SKM-1 (cell line): ENCODE measurements at regions not wholly inside any gene's neighbourhood (a gene's known extent, or its start where the extent isn't known, plus 50 kb on each side); places are given as distances from the start of the nearest gene placed in this dataset.

ENCODE experiments used
- DNase-seq: peaks from one replicate; lab custom pipeline; 2025; ENCODE audit not compliant: unreplicated experiment; lab: John Stamatoyannopoulos, UW

- DNase-seq = no peak
Measured at GRCh38 chr4:171759274-171759673, 53.9 kb upstream of the GALNTL6 start.

GRCh38 chr4:171751538-171751937 is 61.7 kb upstream of the GALNTL6 start:
- DNase-seq = no peak

DNA sequence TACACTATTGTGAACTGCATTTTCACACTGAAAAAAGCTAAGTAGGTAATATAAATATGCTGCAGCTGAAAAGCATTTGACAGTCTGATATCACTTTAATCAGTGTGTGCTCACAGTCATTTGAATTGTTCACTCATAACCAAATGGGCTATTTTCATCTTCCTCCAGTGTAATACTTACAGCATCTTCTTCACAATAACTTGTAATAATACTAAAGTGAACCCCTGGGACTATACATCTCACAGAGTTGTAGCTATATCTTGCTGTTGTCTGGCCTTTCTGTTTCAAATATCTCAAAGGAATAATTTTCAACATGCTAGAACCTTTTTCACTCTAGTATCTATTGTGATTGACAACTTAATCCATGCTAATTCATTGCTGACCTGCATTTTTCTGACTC is 66.8 kb upstream of the GALNTL6 start:
- no peak for DNase-seq

- DNase-seq = no peak
Measured at GRCh38 chr4:171742436-171742835, 70.8 kb upstream of the GALNTL6 start.

DNA sequence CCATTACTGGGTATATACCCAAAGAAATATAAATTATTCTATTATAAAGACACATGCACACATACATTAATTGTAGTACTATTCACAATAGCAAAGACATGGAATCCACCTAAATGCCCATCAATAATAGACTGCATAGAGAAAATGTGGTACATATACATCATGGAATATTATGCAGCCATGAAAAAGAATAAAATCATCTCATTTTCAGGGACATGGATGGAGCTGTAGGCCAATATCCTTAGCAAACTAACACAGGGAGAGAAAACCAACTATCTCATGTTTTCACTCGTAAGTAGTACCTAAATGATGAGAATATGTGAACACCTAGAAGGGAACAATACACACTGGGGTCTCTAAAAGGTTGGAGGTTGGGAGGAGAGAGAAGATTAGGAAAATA is 86.0 kb upstream of the GALNTL6 start:
- no peak for DNase-seq

- no peak for DNase-seq
Measured at GRCh38 chr4:171721937-171722336, 91.3 kb upstream of the GALNTL6 start.

- no peak for DNase-seq
Measured at GRCh38 chr4:171719691-171720090, 93.5 kb upstream of the GALNTL6 start.

- no peak for DNase-seq
Measured at GRCh38 chr4:171718665-171719064, 94.5 kb upstream of the GALNTL6 start.

- DNase-seq = no peak
Measured at GRCh38 chr4:171718069-171718468, 95.1 kb upstream of the GALNTL6 start.

GRCh38 chr4:171717231-171717741 is 95.9 kb upstream of the GALNTL6 start:
- no peak for DNase-seq

DNA sequence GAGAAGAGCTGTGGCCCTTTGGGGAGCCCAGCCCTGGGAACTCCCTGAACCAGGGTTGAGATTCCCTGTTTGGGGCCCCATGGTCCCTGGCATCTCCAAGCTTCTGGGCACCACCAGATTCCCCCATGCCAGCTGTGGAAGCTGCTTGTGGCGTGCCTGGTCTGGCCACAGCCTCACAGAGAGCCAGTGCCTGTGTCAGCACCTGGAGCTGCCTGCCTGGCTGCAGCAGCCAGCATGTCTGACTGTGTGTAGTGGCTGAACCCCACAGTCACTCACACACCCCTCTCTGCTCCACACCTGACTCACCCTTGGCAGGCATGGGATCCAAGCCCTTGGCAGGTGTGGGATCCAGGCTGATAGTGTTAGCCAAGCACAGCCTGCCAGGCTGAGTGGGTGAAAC is 97.2 kb upstream of the GALNTL6 start:
- no peak for DNase-seq

DNA sequence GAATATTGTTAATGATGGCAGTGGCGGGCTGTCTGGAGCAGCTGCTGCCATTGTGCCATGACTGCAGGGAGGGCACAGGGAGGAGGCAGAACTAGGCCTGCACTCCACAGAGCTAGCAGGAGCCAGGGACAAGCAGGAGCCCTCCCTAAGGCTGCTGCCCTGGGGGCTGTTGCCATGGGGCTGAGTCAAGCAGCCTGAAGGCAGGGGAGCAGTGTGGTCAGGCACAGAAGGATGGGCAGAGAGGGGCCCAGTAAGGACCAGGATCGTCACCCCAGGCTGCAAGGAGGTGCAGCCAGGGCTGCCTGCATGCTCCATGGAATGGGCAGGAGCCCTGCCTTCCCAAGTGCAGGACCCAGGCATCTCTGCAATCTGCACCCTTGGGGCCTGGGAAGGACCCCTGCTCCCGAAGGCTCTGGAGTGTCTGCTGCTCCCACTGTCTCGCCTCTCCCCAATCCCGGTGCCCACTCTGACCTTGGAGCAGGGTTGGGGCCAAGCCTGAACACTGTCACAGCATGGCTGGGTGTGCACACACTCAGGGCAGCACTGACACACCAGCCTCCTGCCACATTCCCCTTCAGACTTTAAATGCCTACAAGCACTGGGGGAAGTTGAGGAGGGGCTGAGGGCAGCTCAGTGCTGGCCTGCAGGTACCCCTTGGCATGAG is 98.3 kb upstream of the GALNTL6 start:
- no peak for DNase-seq

DNA sequence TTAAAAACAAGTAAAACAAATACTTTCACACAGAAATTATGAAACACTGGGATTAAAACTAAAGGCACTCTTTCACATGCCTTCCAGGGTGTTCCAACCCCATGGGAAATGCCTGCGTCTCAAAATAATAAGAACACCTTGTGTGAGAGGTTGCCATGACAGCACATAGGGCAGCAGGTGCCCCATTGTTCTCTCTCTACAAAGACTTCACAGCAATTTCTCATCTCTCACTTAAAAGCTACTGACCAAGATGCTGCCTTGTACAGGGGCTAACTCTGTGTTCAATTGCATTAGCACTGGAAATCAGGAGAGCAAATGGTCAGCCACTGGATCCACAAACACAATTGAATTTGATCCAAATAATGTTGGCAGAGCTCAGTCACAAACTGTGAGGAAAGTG is 102.5 kb upstream of the GALNTL6 start:
- DNase-seq = no peak

GRCh38 chr4:171676555-171677215 is 136.5 kb upstream of the GALNTL6 start:
- DNase-seq = no peak

GRCh38 chr4:171674781-171675180 is 138.4 kb upstream of the GALNTL6 start:
- DNase-seq = no peak

DNA sequence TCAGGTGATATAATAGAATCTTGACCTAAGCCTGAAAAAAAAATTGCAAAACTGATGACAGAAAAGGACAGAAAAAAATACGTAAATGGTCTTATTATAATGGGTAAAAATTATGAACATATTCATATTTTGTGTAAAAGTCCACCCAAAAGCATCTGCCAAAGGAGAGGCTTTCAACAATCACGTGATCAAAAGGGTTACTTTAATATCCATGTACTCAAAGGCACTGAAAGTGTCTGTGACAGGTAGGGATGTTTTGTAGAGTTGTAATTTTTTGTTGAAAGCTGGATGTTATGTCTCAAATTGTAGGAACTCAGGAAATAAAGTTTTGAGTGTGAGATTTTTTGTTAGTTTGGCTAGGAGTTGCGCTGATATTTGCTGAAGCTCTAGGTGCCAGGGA is 144.8 kb upstream of the GALNTL6 start:
- DNase-seq = no peak

GRCh38 chr4:171667906-171668305 is 145.3 kb upstream of the GALNTL6 start:
- DNase-seq = no peak

DNA sequence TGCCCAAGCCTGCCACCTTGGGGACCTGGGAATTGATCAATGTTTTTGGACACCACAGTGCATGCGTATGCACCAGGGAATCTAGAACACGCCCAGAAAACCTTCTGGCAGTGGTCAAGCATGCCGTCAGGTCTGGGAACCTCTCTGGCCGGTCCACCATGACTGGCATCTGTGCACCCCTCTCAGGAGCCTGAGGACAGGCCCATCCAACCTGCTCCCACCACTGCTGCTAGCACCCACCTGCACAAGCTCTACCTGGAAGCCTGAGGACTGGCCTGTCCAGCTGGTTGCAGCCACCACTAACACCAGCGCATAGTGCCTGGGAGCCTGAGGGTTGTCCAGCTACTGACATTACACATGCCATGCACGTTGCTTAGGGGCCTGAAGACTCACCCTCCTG is 162.1 kb upstream of the GALNTL6 start:
- no peak for DNase-seq

DNA sequence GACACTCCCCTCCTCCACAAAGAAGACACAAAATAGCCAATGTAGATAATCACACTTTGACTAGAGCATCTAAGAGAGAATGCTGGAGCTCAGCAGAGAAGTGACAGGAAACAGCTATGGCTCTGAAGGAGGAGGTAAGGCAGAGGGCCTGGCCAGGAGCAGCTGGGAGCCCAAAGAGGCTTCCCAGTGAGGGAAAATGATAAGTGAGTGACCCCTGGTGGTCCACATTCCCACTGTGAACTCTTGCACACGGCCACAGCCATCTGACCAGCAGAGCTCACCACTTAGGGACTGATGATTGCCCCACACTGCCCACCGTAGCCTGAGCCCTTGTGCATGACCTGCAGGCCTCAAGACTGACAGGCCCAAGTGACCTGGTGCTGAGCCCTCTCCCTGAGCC is 162.7 kb upstream of the GALNTL6 start:
- DNase-seq = no peak

- no peak for DNase-seq
Measured at GRCh38 chr4:171648926-171649325, 164.3 kb upstream of the GALNTL6 start.

DNA sequence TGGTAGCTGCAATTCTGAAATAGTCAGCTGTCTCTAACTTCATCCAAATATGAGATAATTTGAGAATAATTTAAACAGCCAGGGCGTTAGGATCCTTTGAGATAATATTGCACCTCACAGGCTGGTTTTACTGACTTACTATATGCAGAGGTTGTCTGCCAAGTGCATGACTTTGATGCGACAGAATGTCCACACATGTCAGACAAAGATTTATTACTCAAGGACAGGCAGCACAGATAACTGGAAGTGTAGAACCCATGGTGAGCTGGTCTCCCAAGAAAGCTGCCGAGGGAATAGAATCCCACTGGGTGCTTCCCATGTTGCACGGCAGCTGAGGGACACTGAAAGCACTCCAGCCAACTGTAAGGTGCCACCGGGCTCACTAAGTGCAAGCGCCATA is 166.2 kb upstream of the GALNTL6 start:
- no peak for DNase-seq

GRCh38 chr4:171644430-171645057 is 168.7 kb upstream of the GALNTL6 start:
- no peak for DNase-seq
